NCI-H2227 (cell line): ENCODE measurements at regions not wholly inside any gene's neighbourhood (a gene's known extent, or its start where the extent isn't known, plus 50 kb on each side); places are given as distances from the start of the nearest gene placed in this dataset.

ENCODE experiments used
- DNase-seq: peaks from one replicate; lab custom pipeline; 2025; ENCODE audit not compliant: unreplicated experiment; lab: John Stamatoyannopoulos, UW

GRCh38 chr1:110816945-110817344, 56.0 kb upstream of the CD53 start:
- no peak for DNase-seq

GRCh38 chr1:110811529-110811928, 61.4 kb upstream of the CD53 start:
- DNase-seq = no peak

- no peak for DNase-seq
Measured at GRCh38 chr1:110800079-110800478, 72.9 kb upstream of the CD53 start.

GRCh38 chr1:110798691-110799256, 74.2 kb upstream of the CD53 start:
- DNase-seq = no peak

- no peak for DNase-seq
Measured at GRCh38 chr1:110788673-110789072, 84.3 kb upstream of the CD53 start.

- DNase-seq = no peak
Measured at GRCh38 chr1:110787328-110788071, 85.4 kb upstream of the CD53 start.

- DNase-seq = no peak
Measured at GRCh38 chr1:110786802-110787327, 86.1 kb upstream of the CD53 start.

- DNase-seq = no peak
Measured at GRCh38 chr1:110785612-110786011, 87.3 kb upstream of the CD53 start.

- DNase-seq = no peak
Measured at GRCh38 chr1:110785055-110785454, 87.9 kb upstream of the CD53 start.

- peak; percentile 70 for DNase-seq
Measured at GRCh38 chr1:110783292-110783918, 89.5 kb upstream of the CD53 start.

GRCh38 chr1:110781525-110781924, 91.4 kb upstream of the CD53 start:
- no peak for DNase-seq

- peak; percentile 90 for DNase-seq
Measured at GRCh38 chr1:110780600-110781484, 92.1 kb upstream of the CD53 start.

- no peak for DNase-seq
Measured at GRCh38 chr1:110779636-110780035, 93.3 kb upstream of the CD53 start.

GRCh38 chr1:110778821-110779220, 94.1 kb upstream of the CD53 start:
- DNase-seq = no peak

GRCh38 chr1:110777228-110777627, 95.7 kb upstream of the CD53 start:
- DNase-seq = no peak

GRCh38 chr1:110774398-110774797, 98.5 kb upstream of the CD53 start:
- DNase-seq = no peak

- DNase-seq = no peak
Measured at GRCh38 chr1:110773813-110774212, 99.1 kb upstream of the KCNA3 start.

- DNase-seq = no peak
Measured at GRCh38 chr1:110771245-110772022, 96.7 kb upstream of the KCNA3 start.

- no peak for DNase-seq
Measured at GRCh38 chr1:110770832-110771231, 96.1 kb upstream of the KCNA3 start.

GRCh38 chr1:110768605-110769004, 93.9 kb upstream of the KCNA3 start:
- DNase-seq = no peak

GRCh38 chr1:110766336-110766647, 91.6 kb upstream of the KCNA3 start:
- DNase-seq = no peak
